ENCODE measurements at regions not wholly inside any gene's neighbourhood (a gene's known extent, or its start where the extent isn't known, plus 50 kb on each side); places are given as distances from the start of the nearest gene placed in this dataset.

DNA sequence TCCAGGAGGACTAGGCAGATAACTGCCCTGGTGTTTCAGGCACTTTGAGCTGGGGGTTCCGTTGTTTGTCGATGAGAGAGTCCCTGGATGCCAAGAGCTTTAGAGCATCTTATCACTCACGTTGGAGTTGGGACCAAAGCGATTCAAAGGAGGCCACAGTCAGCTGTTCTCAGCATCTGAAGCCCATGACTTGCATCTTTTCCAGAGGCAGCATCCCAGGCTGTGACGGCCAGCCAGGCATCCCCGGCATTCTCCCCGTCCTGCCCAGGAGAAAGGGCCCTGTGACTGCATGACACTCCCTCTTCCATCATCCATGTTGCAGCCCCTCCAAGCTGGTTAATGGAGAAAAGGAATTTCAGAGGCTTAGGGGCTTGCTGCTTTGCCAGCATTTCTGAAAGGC is 520.3 kb downstream of the CDH26 start:
- DNase-seq (ENCODE audit: low spot score) = no peak

DNA sequence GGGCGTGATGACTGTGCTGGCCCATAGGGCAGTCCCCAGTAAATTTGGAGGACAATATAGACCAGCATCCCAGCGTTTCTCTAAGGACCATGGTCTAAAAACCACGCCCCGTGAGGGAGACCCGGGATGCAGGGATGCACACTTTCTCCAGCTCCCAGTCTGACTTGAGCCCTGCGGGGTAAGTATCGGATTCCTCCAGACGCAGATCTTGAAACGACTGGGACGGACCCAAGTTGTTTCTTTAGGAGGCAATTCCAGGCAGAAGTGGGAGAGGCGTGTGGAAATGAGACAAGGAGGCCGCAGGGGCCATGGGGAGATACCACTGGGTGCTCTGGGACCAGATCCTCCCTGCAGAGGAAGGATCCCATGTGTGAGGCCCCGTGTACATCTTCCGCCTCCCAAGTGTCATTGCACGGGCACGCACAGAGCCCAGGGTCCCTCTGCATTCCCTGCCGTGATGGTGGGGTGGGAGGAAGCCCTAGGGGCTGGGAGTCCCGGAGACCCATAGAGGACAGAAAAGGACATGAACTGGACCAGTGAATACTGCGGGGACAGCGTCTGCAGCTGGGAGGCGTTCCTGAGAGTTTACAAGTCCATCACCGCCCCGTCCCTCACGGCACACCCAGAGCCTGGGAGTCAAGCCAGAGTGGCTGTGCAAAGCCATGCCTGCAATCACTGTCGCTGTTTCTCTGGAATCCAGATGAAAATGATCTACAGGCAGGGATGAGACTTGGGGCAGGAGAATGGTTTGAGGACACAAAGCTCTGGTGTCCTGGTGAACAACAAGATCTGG is 522.9 kb downstream of the CDH26 start:
- no peak for DNase-seq (ENCODE audit: low spot score)

DNA sequence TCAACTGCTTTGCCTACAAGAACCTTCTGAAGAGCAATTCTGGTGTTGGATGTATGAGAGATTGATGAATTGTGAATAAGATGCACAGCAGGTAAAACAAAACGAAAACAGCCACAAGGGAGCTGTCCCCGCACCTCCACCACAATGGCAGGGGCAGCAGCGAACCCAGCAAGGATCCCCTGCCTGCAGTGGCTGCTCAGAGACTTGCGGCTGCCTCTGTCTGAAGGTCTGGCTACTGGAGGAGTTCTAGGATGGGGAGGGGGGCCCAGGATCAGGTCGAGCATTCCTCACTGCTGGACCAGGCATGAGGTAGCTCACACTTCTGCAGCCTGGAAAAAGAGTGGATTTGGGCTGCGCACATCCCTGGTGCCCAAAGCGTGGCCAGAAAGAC is 523.5 kb downstream of the CDH26 start:
- DNase-seq (ENCODE audit: low spot score) = no peak

DNA sequence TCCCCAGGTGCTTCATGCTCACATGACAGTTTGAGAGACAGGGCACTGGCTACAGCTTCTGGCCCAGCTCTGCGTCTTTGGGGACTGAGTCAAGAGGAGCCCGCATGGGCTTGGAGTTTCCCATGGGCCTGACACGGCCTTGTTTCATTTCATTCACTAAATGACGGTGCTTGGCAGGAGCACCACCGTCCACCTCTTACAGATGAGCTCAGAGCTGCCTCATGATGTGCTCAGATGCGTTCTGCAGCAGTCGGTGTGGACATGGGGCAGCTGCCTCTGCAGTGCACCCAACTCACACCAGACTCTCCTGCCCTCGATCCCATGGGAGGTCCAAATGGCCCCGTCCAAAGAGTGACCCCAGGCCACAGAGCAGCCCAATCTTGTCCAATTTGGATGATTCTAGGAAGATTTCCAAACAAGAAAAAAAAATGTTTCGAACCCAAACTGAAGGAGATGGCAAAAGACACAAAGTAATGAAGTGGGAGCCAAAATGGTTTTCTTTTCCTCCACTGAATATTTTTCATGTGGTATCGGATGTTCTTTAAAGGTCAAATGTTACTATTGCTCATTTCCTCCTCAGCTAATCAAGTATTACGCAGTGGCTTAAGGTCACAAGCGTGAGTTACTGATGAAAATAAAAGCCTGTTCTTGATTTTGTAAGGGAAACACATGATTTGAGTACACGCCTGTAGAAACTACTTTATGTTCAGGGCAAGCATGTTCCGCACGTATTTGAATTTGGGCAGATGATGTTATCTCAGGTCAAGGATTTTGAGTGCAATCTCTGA is 524.2 kb downstream of the CDH26 start:
- DNase-seq (ENCODE audit: low spot score) = no peak

DNA sequence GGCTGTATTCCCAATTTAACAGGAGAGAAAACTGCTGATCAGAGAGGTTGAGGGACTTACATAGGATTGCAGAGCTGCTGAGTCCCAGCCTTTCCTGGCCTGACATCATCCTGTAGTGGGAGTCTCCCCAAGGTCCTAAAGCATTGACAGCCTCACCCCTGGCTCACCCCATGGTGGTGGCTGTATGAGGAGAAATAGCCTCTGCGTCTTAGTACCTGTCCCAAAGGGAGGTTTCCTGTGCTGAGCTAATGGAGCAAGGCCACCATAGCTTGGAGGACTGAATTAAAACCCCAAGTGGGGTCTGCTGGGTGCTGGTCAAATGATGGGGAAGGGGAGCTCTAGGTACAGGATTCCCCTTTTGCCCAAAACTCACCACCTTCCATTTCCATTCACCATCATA is 525.1 kb downstream of the CDH26 start:
- DNase-seq (ENCODE audit: low spot score) = no peak

DNA sequence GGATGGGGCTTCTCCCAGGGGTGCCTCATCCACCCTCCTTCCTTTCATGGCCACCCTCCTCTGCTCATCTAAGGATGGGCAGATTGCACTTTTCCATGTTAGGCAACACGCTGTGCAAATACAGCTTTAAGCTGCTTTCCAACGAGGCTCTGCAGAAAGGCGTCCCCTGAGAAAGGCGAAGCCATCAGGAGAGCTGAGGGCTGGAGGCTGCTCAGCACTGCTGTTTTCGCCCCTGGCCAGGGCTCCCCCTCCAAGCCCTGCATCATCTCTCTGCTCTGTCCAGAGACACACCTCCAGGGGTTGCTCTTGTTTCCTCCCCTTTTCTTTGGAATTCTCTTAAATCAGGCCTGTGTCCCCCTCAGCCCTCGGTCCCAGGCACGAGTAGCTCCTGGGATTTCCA is 526.1 kb downstream of the CDH26 start:
- DNase-seq (ENCODE audit: low spot score) = no peak

DNA sequence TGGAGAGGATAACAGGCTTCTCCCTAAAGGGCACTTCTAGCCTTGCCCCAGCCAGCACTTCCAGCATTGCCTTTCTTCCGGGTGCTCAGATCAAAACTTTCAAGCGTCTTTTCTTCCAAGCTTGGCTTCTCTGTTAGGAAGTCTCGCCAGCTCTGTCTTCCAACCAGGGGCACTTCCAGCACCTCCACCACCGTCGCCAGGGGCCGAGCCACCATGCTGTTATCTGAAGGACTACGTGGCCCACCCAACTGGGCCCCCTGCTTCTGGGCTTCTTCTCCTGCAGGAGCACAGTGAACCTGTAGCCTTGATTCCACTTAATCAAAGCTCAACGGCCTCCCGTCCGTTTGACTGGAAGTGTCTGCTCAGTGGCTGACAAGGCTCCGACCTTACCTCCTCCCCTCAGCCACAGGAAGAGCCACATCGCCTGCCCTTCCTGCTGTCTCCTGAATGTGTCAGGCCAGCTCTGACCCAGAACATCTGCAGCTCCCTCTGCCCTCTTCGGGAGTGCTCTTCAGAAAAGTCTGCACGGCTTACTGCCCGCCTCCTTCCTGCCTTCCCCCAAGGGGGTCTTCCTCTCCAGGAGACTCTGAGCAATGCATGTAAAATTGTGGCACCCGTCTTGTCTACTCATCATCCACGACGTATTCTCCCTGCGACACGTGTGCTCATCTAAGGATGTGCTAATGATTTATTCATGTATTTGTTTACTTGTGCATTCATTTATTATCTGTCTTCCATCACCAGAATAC is 527.0 kb downstream of the CDH26 start:
- DNase-seq (ENCODE audit: low spot score) = no peak

DNA sequence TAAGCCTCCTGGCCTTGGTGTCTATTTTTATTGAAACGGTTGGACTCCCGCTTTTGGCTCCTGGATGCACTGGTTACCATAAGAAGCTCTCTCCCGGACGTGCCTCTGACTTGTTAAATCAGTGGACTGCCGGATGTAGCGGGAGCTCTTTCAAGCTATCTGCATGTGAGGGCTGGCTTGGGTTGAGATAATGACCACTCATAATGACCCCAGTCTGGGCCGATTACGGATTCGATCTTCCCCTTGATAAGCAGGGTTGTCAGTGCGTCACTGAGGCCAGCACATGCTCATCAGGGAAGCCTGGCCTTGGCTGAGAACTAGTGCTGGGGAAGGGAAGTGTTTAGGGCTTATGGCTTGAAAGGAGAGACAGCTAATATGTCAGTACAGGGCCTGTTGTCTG is 528.1 kb downstream of the CDH26 start:
- no peak for DNase-seq (ENCODE audit: low spot score)

DNA sequence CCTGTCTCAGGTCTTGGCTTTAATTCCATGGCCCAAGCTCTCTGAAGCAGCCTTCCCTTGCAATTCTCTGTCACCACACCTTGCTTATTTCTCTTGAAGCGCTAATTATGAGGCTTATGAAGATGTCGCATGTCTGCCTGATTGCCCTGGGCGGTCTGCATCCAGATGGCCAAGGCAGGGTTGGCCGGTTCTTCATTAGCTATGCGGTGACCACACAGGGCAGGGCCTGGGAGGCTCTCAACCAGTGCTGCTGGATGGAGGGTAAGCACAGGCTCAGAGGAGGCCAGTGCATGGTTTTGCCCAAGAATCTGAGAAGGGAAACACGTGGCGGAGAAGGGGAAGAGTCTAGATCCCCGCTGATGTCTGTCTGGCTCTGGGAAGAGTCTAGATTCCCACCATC is 528.7 kb downstream of the CDH26 start:
- DNase-seq (ENCODE audit: low spot score) = no peak

DNA sequence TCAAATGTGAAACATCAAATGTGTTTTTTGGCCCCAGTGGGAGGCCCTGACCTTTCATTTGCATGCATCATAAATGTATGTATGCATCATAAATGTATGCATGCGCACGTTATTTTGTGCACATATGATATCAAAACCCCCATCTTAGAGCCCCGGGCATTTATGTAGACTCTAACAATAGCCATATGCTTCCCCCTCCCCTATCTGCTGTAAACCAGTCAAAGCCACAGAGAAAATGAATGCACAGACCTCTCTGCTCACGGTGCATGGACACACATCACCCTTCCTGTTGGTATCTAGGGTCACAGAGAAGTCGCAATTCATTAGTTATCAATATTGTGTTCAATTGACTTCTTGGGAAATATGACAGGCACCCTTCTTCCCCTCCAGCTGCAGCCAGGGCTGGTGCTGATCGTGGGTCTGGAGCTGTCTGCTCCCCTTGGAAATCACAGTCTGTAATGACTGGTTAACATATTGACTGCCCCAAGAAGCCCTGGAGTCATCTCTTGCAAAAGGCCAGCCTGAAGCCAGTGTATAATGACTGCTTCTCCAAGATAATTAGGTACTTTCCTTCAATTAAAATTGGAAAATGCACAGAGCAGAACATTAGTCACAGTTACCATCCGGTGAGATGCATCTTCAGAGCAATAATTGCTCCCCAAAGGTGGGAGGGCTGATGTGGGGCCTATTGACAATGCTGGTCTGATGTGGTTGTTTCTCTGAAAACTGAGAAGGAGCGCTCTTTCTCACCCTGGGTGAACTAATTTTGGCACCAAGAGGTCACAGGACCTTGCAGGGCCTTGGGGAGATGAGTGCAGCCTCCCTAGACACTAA is 532.2 kb downstream of the CDH26 start:
- DNase-seq (ENCODE audit: low spot score) = no peak

DNA sequence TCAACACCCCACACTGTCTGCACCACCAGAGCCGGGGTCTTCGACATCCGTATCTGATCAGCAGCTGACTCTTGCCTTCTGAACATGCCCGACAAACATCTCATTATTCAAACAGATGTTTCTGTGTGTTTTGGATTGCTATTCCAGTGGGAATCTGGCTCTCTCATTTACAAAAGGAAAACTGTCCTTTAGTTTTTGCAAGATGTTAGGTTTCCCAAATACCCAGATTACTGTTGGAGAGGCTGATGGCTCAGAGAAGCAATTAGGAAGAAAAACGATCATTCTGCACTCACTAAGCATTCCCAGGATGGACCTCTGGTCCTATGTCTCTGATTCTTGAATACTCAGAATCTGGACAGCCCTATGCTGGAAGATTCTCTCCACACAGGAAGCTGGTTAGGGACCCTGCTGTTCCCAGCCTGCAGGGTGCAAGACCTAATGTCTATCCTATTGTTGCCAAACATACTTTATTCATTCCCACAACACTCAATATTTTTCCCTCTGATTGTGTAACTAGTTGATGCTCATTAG is 532.9 kb downstream of the CDH26 start:
- no peak for DNase-seq (ENCODE audit: low spot score)

DNA sequence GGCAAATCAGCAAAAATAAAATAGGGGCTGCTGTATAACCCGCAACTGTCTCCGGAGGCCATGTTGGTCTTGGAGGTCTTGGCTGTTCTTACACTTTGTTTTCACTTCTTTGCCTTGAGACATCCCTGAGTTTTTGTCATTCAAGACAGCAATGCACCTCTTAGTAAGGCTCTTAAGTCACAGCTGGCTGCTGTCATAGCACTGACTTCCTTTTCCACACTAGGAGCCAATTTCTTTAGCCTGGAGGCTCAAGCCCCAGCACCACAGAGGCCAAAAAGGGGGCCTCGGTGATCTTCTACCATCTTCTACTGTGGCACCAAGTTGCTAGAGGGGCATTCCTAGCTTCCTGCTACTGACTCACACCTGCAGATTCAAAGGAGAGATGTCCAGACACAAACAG is 536.3 kb downstream of the CDH26 start:
- DNase-seq (ENCODE audit: low spot score) = no peak

DNA sequence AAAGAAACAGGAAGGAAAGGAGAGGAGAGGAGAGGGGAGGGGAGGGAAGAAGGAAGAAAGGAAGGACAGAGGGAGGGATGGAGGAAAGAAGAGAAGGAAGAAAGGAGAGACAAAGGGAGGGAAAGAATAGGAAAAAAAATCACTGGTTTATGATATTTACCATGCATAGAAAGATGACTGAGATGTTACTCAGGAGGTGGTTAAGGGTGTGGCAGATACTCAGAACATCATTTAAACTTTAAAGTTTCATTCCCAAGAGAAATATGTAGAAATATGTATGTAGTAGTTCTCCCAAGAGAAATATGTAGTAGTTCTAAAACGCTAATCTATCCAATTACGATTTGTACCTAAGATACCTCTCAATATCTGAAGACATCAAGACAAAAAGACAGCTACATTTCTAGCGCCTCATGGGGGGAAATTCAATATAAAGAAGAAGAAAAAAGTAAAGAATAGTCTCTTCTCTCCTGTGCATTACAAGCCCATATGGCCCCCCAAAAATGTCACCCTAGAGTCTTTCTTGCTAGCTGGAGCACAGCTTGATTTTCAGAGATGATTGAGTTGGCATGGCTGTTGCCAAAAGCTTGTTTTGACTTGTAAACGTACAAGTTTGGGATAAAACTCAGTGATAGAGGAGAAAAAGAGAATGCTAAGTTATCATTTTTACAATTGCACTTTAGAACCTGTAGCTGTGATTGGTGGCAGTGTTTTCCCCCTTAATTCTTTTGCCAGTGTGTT is 539.2 kb downstream of the CDH26 start:
- DNase-seq (ENCODE audit: low spot score) = no peak

DNA sequence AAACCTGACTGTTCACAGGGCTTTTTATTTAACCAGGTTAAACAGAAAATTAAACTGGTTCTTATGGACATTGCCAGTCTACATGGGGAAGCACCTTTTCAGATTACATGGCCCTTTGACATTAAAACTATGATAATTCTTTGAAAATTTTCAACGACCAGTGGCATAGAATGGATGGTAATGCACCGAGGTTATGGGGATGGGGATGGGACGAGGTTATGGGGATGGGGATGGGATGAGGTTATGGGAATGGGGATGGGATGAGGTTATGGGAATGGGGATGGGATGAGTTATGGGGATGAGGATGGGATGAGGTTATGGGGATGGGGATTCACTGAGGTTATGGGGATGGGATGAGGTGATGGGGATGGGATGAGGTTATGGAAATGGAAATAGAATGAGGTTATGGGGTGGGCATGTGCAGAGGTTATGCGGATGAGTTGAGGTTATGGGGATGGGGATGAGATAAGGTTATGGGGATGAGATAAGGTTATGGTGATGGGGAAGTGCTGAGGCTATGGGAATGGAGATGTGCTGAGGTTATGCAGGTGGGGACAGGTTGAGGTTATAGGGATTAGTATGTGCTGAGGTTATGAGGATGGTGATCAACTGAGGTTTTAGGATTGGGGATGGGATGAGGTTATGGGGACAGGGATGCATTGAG is 541.9 kb downstream of the CDH26 start:
- no peak for DNase-seq (ENCODE audit: low spot score)

DNA sequence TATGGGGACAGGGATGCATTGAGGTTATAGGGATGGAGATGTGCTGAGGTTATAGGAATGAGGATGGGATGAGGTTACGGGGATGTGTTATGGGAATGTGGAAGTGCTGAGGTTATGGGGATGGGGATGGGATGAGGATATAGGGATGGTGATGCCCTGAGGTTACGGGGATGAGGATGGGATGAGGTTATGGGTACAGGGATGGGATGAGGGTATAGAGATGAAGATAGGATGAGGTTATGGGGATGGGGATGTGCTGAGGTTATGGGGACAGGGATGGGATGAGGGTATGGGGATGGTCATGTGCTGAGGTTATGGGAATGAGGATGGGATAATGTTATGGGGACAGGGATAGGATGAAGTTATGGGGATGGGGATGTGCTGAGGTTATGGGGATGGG is 542.8 kb downstream of the CDH26 start:
- DNase-seq (ENCODE audit: low spot score) = no peak

DNA sequence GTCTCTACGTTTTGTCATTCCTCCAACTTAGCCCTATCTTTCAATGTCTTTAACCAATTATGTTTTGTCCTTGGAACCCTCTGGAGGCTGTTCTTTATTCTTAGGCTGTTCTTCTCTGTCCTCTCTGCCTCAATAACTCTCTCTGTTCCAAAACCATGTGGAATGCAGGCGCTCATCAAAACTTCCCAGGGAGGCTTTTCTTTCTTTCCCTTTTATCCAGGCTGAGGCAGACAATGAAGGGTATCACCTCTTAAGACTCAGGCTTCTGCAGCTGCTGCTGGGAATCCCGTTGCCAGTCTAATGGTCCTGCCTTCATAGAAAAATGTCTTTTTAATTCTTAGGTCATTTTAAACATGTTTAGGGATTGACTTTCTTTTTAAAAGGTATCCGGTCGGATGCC is 544.7 kb downstream of the CDH26 start:
- DNase-seq (ENCODE audit: low spot score) = no peak

DNA sequence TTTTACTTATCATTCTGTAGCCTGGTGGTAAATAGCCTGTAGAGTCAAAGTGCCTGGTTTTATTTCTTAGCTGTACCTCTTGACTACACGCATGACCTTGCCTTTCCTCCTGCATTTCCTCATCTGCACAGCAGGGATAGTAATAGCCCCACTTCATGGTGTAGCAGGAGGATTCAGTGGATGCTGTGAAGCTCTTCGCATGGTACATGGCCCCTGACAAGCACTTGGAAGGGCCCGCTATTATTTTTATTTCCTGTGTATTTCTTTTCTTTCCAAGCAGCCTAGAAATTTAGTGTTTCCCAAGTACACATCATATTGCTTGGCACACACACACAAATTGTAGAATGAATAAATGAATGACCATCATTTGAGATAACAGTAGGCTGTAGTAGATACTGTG is 547.2 kb downstream of the CDH26 start:
- DNase-seq (ENCODE audit: low spot score) = no peak

DNA sequence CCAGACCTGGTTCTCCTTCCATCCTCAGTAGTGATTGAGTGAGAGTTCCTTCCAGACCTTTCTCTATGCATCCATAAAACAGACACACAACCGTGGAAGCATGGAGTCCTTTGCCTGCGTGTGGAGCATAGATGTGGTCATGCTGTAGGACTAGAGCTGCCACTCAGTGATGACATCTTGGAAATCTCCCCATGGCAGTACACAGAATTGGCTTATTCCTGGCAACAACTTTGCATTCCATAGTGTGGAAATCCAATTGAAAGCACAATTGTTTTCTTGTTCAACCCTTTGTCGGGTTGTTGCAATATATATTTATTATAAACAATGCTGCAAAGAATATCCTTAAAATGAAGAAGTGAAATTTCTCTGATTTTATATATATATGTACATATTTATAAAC is 547.8 kb downstream of the CDH26 start:
- DNase-seq (ENCODE audit: low spot score) = no peak

DNA sequence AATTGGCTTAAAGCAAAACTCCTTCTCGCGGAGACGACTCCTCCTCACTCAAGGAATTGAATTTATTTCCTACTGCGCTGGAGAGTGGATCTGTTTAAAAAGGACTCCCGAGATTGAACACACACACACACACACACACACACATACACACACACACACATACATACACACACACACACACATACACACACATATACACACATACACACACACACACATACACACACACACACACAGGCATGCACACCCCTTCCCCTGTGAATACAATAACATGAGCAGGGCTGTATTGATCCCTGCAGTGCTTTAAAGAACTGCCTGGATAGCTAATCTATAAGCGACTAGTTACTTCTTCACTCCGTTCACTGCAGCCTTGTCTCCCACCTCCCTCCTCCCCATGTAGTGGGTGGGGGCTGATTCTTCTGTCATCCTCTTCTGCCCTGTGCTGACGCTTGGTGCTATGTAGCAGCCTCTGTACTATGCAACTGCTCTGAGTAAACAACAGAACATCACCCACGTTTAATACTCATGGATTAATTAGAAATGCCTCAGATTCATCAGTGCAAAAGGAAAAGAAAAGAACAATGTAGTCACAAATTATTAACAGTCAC is 549.0 kb downstream of the CDH26 start:
- DNase-seq (ENCODE audit: low spot score) = no peak

DNA sequence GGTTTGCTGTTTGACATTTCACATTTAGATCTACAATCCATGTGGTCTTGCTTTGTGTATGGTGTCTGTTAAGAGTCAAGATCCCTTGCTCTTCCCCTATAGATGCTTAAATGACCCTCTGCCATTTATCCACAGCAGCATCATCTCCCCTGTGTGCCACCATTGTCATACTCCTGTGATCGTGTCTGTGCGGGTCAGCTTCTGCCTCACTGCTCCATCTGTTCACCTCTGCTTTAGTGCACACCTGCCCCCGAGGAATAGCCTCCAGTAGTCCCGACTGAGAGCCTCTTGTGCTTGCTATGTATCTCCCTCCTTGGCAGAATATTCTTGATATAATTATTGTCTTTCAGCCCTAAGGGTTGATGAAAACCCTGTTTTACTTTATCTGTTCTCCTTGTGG is 551.2 kb downstream of the CDH26 start:
- DNase-seq (ENCODE audit: low spot score) = no peak

Data from hepatic stellate cell (primary cell).